Caco-2 (cell line): ENCODE measurements at regions not wholly inside any gene's neighbourhood (a gene's known extent, or its start where the extent isn't known, plus 50 kb on each side); places are given as distances from the start of the nearest gene placed in this dataset.

ENCODE experiments used
- BruUV-seq: library from RNA; stranded (reverse); fragments of 400-500 nt; replicated peaks from 2 replicates; lab custom pipeline; 2021; lab: Mats Ljungman, UMichigan
- CTCF ChIA-PET: fragments of 300-600 bp; sonication (Branson Sonifier 250); formaldehyde crosslinking; loops from one replicate; lab custom pipeline; 2022; ENCODE audit warnings: antibody characterized with exemption; lab: Charles Lee
- POLR2A ChIA-PET: fragments of 300-600 bp; sonication (Branson Sonifier 250); formaldehyde crosslinking; loops from one replicate; lab custom pipeline; 2022; ENCODE audit warnings: antibody characterized with exemption; lab: Charles Lee
- DNase-seq, 2 experiments: peaks; one replicate each; pipeline versions ENCODE4 v3.0.0 to v3.0.0-alpha.2; 2020 to 2022
- H3K27me3 ChIP-seq: replicated peaks from 2 replicates; pipeline ENCODE4 v1.6.0; 2011; ENCODE audit warnings: low read length; ENCODE audit not compliant: control insufficient read depth, insufficient read depth
- H3K36me3 ChIP-seq: 2 replicates; pipeline ENCODE4 v1.5.1; 2011; ENCODE audit warnings: low read length; ENCODE audit not compliant: control insufficient read depth, insufficient read depth
- H3K4me1 ChIP-seq: fragments of 250-450 bp; sonication (Bioruptor Pico); 2 replicates; pipeline ENCODE4 v1.5.1; 2020; ENCODE audit warnings: mild to moderate bottlenecking
- H3K4me3 ChIP-seq: 2 replicates; pipeline ENCODE4 v1.5.1; 2011; ENCODE audit warnings: low read depth, mild to moderate bottlenecking, control low read depth, low read length
- H3K9me3 ChIP-seq: fragments of 250-450 bp; sonication (Bioruptor Pico); 2 replicates; pipeline ENCODE4 v1.5.1; 2020; ENCODE audit warnings: mild to moderate bottlenecking, moderate library complexity
- H3K27ac Mint-ChIP-seq: one replicate; pipeline ENCODE4 v1.8.0; 2022; ENCODE audit warnings: mixed read lengths; ENCODE audit not compliant: unreplicated experiment
- H3K27me3 Mint-ChIP-seq: one replicate; pipeline ENCODE4 v1.8.0; 2022; ENCODE audit warnings: mixed read lengths; ENCODE audit not compliant: insufficient read depth, unreplicated experiment
- H3K36me3 Mint-ChIP-seq: one replicate; pipeline ENCODE4 v1.8.0; 2022; ENCODE audit warnings: mild to moderate bottlenecking, mixed read lengths; ENCODE audit not compliant: insufficient read depth, unreplicated experiment
- H3K4me1 Mint-ChIP-seq: one replicate; pipeline ENCODE4 v1.8.0; 2022; ENCODE audit warnings: low read depth, mixed read lengths; ENCODE audit not compliant: unreplicated experiment
- H3K4me3 Mint-ChIP-seq: one replicate; pipeline ENCODE4 v1.8.0; 2022; ENCODE audit warnings: mild to moderate bottlenecking, moderate library complexity, mixed read lengths; ENCODE audit not compliant: unreplicated experiment
- H3K9me3 Mint-ChIP-seq: one replicate; pipeline ENCODE4 v1.8.0; 2022; ENCODE audit warnings: mixed read lengths; ENCODE audit not compliant: unreplicated experiment
- intact Hi-C: fragments of 100-400 bp; cut with micrococcal nuclease; formaldehyde crosslinking; loops from one replicate; pipeline ENCODE4 v1.10.0; 2022; ENCODE audit not compliant: unreplicated experiment
- TF ChIP-seq, protein P1 (sequence below), 2 experiments: fragments of 200-600 bp in 1 of 2; IDR thresholded peaks; 1 replicate in 1 of 2; 2 replicates in 1 of 2; pipeline versions ENCODE4 v1.5.1 to v1.8.0; 2011 to 2022; ENCODE audit warnings: antibody characterized with exemption in 1 of 2, control low read depth in 1 of 2, inconsistent platforms in 1 of 2, low read depth in 1 of 2, low read length in 1 of 2, mild to moderate bottlenecking in 1 of 2, moderate library complexity in 1 of 2; ENCODE audit not compliant: insufficient read depth in 1 of 2, severe bottlenecking in 1 of 2, unreplicated experiment in 1 of 2

DNA sequence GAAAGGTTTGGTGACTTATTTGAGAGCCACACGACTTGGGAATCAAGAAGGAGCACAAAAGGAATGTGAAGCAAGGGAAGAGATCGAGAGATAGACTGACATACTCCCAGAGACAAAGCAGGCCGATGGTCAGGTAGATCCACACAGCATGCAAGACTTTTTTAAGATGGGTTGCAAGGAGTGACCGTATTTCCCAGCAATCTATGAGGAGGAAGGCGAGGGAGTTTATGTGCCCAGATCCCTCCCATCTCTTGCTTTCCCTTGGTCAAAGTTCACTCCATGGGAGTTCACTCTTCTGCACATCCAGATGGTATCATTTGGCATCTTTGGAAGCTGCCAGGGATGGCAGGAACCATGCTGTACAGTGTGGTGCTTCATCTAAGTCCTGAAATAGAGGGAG, 148.9 kb downstream of the RMI1 start:
- Mint-ChIP-seq H3K36me3 (no peaks in the 10 kb centered on the region), H3K4me3 (no peak overlapping the region), H3K9me3 (no peaks in the 10 kb centered on the region), H3K27ac (no peak overlapping the region), H3K27me3 (peaks cover 5% of the 10 kb centered on the region), H3K4me1 (peaks cover 7% of the 10 kb centered on the region)
- no TSS peak for BruUV-seq
- Histone ChIP-seq H3K4me3 (no peak overlapping the region), H3K4me1 (no peaks in the 10 kb centered on the region), H3K9me3 (no peaks in the 10 kb centered on the region), H3K27me3 (no peaks in the 10 kb centered on the region), H3K36me3 (no peaks in the 10 kb centered on the region)
- intact Hi-C loops, result no loop called here
- TF ChIP-seq, protein P1, sequence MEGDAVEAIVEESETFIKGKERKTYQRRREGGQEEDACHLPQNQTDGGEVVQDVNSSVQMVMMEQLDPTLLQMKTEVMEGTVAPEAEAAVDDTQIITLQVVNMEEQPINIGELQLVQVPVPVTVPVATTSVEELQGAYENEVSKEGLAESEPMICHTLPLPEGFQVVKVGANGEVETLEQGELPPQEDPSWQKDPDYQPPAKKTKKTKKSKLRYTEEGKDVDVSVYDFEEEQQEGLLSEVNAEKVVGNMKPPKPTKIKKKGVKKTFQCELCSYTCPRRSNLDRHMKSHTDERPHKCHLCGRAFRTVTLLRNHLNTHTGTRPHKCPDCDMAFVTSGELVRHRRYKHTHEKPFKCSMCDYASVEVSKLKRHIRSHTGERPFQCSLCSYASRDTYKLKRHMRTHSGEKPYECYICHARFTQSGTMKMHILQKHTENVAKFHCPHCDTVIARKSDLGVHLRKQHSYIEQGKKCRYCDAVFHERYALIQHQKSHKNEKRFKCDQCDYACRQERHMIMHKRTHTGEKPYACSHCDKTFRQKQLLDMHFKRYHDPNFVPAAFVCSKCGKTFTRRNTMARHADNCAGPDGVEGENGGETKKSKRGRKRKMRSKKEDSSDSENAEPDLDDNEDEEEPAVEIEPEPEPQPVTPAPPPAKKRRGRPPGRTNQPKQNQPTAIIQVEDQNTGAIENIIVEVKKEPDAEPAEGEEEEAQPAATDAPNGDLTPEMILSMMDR (IDR thresholded peaks at IDR 0.05; ENCODE audit: insufficient read depth in 1 of 2, low read depth in 1 of 2, low read length in 1 of 2, severe bottlenecking in 1 of 2, unreplicated experiment in 1 of 2), result no peak
- CTCF ChIA-PET, result no interaction called here
- POLR2A ChIA-PET, result no interaction called here
- DNase-seq, result no peak

DNA sequence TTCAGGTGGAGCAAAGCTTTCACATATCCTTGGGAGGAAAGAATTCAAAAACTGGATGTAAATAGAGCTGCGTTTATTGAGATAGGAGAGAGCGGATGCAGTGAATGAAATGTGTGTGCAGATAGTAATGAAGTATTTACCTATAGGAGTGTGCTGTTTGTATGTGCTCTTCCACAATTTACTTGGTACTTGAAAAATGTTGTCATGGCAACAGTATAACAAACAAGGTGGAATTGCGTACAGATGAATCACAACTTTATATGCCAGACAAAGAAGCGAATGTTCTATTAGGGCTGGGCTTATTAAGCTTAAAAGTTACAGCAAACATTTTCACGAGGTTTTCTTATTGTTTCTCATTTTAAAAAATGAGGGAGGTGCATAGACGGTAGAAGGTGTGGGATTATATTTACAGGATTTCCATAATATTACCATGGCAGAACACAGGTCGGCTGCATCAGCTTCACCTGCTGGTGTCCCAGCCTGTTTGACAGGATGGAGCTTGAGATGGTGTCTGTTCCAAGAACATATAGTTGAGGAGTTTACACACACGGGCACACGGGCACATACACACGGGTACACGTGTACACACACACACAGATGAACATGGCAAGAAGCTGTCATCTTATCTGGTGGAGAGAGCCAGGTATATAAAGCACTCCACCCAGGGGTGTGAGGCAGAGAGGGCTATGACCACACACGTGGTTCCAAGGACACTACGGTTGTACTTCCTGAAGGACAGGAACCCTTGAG, 155.7 kb downstream of the RMI1 start:
- Histone ChIP-seq H3K36me3 (no peaks in the 10 kb centered on the region), H3K4me3 (no peak overlapping the region), H3K27me3 (no peaks in the 10 kb centered on the region), H3K9me3 (no peaks in the 10 kb centered on the region), H3K4me1 (no peaks in the 10 kb centered on the region)
- DNase-seq, result no peak
- no TSS peak for BruUV-seq
- Mint-ChIP-seq H3K36me3 (no peaks in the 10 kb centered on the region), H3K27ac (no peak overlapping the region), H3K9me3 (no peaks in the 10 kb centered on the region), H3K4me3 (no peak overlapping the region), H3K27me3 (peaks cover 19% of the 10 kb centered on the region), H3K4me1 (peaks cover 7% of the 10 kb centered on the region)
- TF ChIP-seq, protein P1 (IDR thresholded peaks at IDR 0.05; ENCODE audit: insufficient read depth in 1 of 2, low read depth in 1 of 2, low read length in 1 of 2, severe bottlenecking in 1 of 2, unreplicated experiment in 1 of 2), result no peak
- ChIA-PET POLR2A (no interaction called here), CTCF (no interaction called here)
- intact Hi-C loops, result no loop called here

DNA sequence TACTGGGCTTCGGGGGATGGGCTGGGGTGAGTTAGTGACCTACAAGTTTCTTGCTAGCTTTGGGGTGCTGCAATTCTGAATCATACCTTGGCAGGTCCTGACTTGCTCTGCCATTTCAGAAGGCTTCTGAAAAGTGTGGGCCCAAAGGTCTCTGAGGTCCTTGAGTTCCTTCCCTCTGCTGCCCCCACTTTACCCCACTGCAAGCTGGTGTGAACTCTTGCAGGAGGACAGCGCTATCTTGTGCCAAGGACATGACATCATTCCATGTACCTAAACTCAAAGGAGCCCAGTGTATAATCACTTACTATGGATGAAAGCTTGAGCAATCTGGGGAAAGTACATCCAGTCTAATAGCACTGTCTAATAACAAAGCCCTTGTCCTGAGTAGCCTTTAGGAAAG, 157.4 kb downstream of the RMI1 start:
- no peaks in the 10 kb centered on the region for H3K9me3 Mint-ChIP-seq
- no peaks in the 10 kb centered on the region for H3K4me1 ChIP-seq
- intact Hi-C loops, result no loop called here
- H3K27me3 ChIP-seq, result no peaks in the 10 kb centered on the region
- no peak overlapping the region for H3K27ac Mint-ChIP-seq
- H3K36me3 Mint-ChIP-seq, result no peaks in the 10 kb centered on the region
- H3K9me3 ChIP-seq, result no peaks in the 10 kb centered on the region
- no peak overlapping the region for H3K4me3 Mint-ChIP-seq
- peaks cover 7% of the 10 kb centered on the region for H3K4me1 Mint-ChIP-seq
- no peaks in the 10 kb centered on the region for H3K36me3 ChIP-seq
- CTCF ChIA-PET, result no interaction called here
- TF ChIP-seq, protein P1 (IDR thresholded peaks at IDR 0.05; ENCODE audit: insufficient read depth in 1 of 2, low read depth in 1 of 2, low read length in 1 of 2, severe bottlenecking in 1 of 2, unreplicated experiment in 1 of 2), result no peak
- H3K27me3 Mint-ChIP-seq, result peaks cover 26% of the 10 kb centered on the region
- DNase-seq, result no peak
- no peak overlapping the region for H3K4me3 ChIP-seq
- no TSS peak for BruUV-seq
- POLR2A ChIA-PET, result no interaction called here
